Right lobe of liver (tissue), 4 donors: ENCODE measurements at regions not wholly inside any gene's neighbourhood (a gene's known extent, or its start where the extent isn't known, plus 50 kb on each side); places are given as distances from the start of the nearest gene placed in this dataset.

Experiments used
- CTCF ChIP-seq, 4 donors: fragments of 200-600 bp in 3 of 4; fragments of 450-650 bp in 1 of 4; IDR thresholded peaks; one replicate each; pipeline versions ENCODE4 v1.5.1 to v1.8.0; 2016 to 2022; ENCODE audit warnings: antibody characterized with exemption in 4 of 4, mild to moderate bottlenecking in 2 of 4
- POLR2A ChIP-seq: fragments of 450-650 bp; IDR thresholded peaks from one replicate; pipeline ENCODE4 v1.6.1; 2017; ENCODE audit warnings: antibody characterized with exemption, mild to moderate bottlenecking
- donor health status: DM: no; HTN: no; CAD: no.
- donor health status: DM: no; HTN: no; CAD: no.
- donor health status: DM: no; HTN: yes; CAD: no.

GRCh38 chr6:26739811-26740210 lies 80.3 kb upstream of the ZNF322 start:
- TF ChIP-seq CTCF (IDR thresholded peaks at IDR 0.05) (no peak), POLR2A (no peak)
